ENCODE measurements at regions not wholly inside any gene's neighbourhood (a gene's known extent, or its start where the extent isn't known, plus 50 kb on each side); places are given as distances from the start of the nearest gene placed in this dataset.

GRCh38 chr9:108698231-108698630 lies 157.6 kb downstream of the ACTL7B start:
- H3K14ac ChIP-seq (ENCODE audit: insufficient read depth, low read length), result no peak overlapping the region
- no peak overlapping the region for H3K9ac ChIP-seq (ENCODE audit: extremely low read depth, insufficient read length, low read length)
- no peak overlapping the region for H3K4ac ChIP-seq (ENCODE audit: low read depth, low read length)
- WGBS (ENCODE audit: extremely low coverage, insufficient read length, low lambda C conversion rate), result no CpG with 5 or more reads among the region's 2 CpGs
- Mint-ChIP-seq H3K4me3 (no peak overlapping the region), H3K27ac (no peak overlapping the region), H3K9me3 (no peaks in the 10 kb centered on the region), H3K4me1 (no peaks in the 10 kb centered on the region), H3K36me3 (ENCODE audit: insufficient read depth in 1 of 3, low read depth in 3 of 3) (peaks cover 0 to 2% (median 0%) of the 10 kb centered on the region in 3 experiments; a peak in 1 of 7 replicates), H3K27me3 (ENCODE audit: low read depth) (no peaks in the 10 kb centered on the region)
- H3K27ac ChIP-seq (ENCODE audit: insufficient read length, low read depth, low read length), result no peak overlapping the region
- no peak for DNase-seq
- H2BK12ac ChIP-seq (ENCODE audit: insufficient read length, low read depth, low read length), result no peak overlapping the region
- TF ChIP-seq CTCF (conservative IDR thresholded peaks at IDR 0.05), result no peak
- H3K18ac ChIP-seq (ENCODE audit: insufficient read length, low read depth, low read length), result no peak overlapping the region
- H3K4me2 ChIP-seq (ENCODE audit: insufficient read depth, insufficient read length, low read length), result no peak overlapping the region
- H3K4me1 ChIP-seq (ENCODE audit: insufficient read depth, low read length), result no peaks in the 10 kb centered on the region
- H4K91ac ChIP-seq (ENCODE audit: insufficient read length, low read depth, low read length), result no peak overlapping the region
- H3K27me3 ChIP-seq (ENCODE audit: insufficient read depth, low read length), result no peaks in the 10 kb centered on the region
- no peaks in the 10 kb centered on the region for H3K9me3 ChIP-seq (ENCODE audit: control insufficient read depth, low read depth, low read length)
- H3K56ac ChIP-seq (ENCODE audit: insufficient read length, low read depth, low read length), result no peak overlapping the region
- H2BK5ac ChIP-seq (ENCODE audit: insufficient read length, low read length), result no peak overlapping the region
- H3K23ac ChIP-seq (ENCODE audit: insufficient read length, low read depth, low read length), result no peak overlapping the region
- H4K5ac ChIP-seq (ENCODE audit: insufficient read length, low read depth, low read length), result no peak overlapping the region
- H4K20me1 ChIP-seq (ENCODE audit: control insufficient read depth, insufficient read depth, insufficient read length), result no peaks in the 10 kb centered on the region
- no peaks in the 10 kb centered on the region for H3K79me2 ChIP-seq (ENCODE audit: insufficient read depth, low read length)
- no peak overlapping the region for H3T11ph ChIP-seq (ENCODE audit: low read length)
- no peaks in the 10 kb centered on the region for H3K23me2 ChIP-seq (ENCODE audit: insufficient read length, low read depth, low read length, poor library complexity, severe bottlenecking)
- H2AK5ac ChIP-seq (ENCODE audit: insufficient read length, low read length), result no peak overlapping the region
- H2BK20ac ChIP-seq (ENCODE audit: low read depth, low read length, poor library complexity, severe bottlenecking), result no peak overlapping the region
- H2BK15ac ChIP-seq (ENCODE audit: low read depth, low read length), result no peak overlapping the region
- H4K8ac ChIP-seq (replicated peaks; ENCODE audit: insufficient read length, low read depth, low read length), result no peak overlapping the region
- H2AFZ ChIP-seq (ENCODE audit: low read length), result no peak overlapping the region
- no peak overlapping the region for H2BK120ac ChIP-seq (ENCODE audit: low read depth, low read length, poor library complexity, severe bottlenecking)
- no peaks in the 10 kb centered on the region for H3K79me1 ChIP-seq (ENCODE audit: insufficient read depth, low read depth, low read length, poor library complexity, severe bottlenecking)
